ENCODE measurements at regions not wholly inside any gene's neighbourhood (a gene's known extent, or its start where the extent isn't known, plus 50 kb on each side); places are given as distances from the start of the nearest gene placed in this dataset.

GRCh38 chr21:25428537-25428936, 178.7 kb downstream of the MRPL39 start:
- DNase-seq (peak; percentile 21), ATAC-seq (ENCODE audit: low read depth) (no peak)
- ChIA-PET CTCF (interaction anchor here (0.9 kb wide), 1 partner anchor 8 kb away, joined by 3 read pairs; no protein-coding TSS in a partner anchor), POLR2A (no interaction called here)
- Histone ChIP-seq H3K9ac (ENCODE audit: low read length) (no peak overlapping the region), H2AFZ (ENCODE audit: insufficient read depth, low read depth, low read length, poor library complexity, severe bottlenecking) (no peak overlapping the region), H3K4me3 (ENCODE audit: control extremely low read depth in 1 of 5, extremely low read depth in 1 of 5, insufficient read depth in 1 of 5, low read depth in 2 of 5, low read length in 4 of 5) (no peak overlapping the region), H3K27ac (ENCODE audit: low read length in 2 of 2) (peak overlapping the region in 1 of 2 donors; percentile 35), H3K27me3 (replicated peaks in 1 of 4; ENCODE audit: control extremely low read depth in 1 of 4, control insufficient read depth in 3 of 4, insufficient read depth in 4 of 4, low read length in 3 of 4) (no peaks in the 10 kb centered on the region), H3K36me3 (replicated peaks in 1 of 2; ENCODE audit: control extremely low read depth in 1 of 2, control insufficient read depth in 1 of 2, extremely low read depth in 1 of 2, insufficient read depth in 2 of 2, low read length in 1 of 2) (no peaks in the 10 kb centered on the region), H3K4me2 (replicated peaks; ENCODE audit: low read depth, low read length, poor library complexity, severe bottlenecking) (peak overlapping the region; percentile 10), H3K4me1 (ENCODE audit: control insufficient read depth in 2 of 2, insufficient read depth in 2 of 2, low read length in 2 of 2) (peaks cover 16 to 29% of the 10 kb centered on the region in 2 donors), H3K9me3 (ENCODE audit: control extremely low read depth in 1 of 3, control insufficient read depth in 2 of 3, insufficient read depth in 1 of 3, low read length in 2 of 3) (peaks cover 0 to 4% (median 0%) of the 10 kb centered on the region in 3 donors), H3K79me2 (ENCODE audit: control insufficient read depth, insufficient read depth, low read length) (no peaks in the 10 kb centered on the region), H4K20me1 (ENCODE audit: control insufficient read depth, insufficient read depth, low read length, poor library complexity, severe bottlenecking) (no peaks in the 10 kb centered on the region)
- Mint-ChIP-seq H3K4me3 (no peak overlapping the region), H3K4me1 (peaks cover 38% of the 10 kb centered on the region), H3K9me3 (ENCODE audit: insufficient read depth) (no peaks in the 10 kb centered on the region), H3K27me3 (no peaks in the 10 kb centered on the region), H3K27ac (no peak overlapping the region)
- TF ChIP-seq EZH2 (IDR thresholded peaks at IDR 0.05; ENCODE audit: borderline replicate concordance, insufficient read depth, low read depth, low read length, poor library complexity, severe bottlenecking) (no peak), CTCF (IDR thresholded peaks at IDR 0.05) (no peak)
- intact Hi-C loops (cut with micrococcal nuclease), result loop anchor here (10.0 kb wide), 1 partner anchor 306 kb away; the partner anchor contains the start of genes ATP5PF and GABPA

DNA sequence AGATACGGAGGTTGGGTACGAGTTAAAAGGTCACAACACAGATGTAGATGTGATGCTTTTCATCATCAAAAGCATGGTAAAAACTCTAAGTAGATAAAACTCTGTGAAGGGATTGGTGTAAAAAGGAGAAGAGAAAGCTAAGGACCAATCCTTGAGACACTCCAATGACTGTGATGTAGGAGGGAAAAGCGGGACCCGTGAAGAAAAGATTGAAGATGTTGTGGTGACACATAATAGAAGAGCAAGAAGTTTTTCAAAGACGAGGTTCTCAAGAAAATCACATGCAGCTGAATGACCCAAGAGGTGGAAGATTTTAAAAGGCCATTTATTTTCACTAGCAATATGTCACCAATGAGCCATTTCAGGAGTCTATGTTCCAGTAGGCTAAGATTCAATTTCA, 179.5 kb downstream of the MRPL39 start:
- intact Hi-C loops (cut with micrococcal nuclease), result loop anchor here (10.0 kb wide), 1 partner anchor 307 kb away; the partner anchor contains the start of genes ATP5PF and GABPA

More for the DNA sequence above, 179.5 kb downstream of the MRPL39 start:
- peaks cover 43% of the 10 kb centered on the region for H3K4me1 Mint-ChIP-seq
- Histone ChIP-seq H3K9me3 (ENCODE audit: control extremely low read depth in 1 of 3, control insufficient read depth in 2 of 3, insufficient read depth in 1 of 3, low read length in 2 of 3) (peaks cover 0 to 4% (median 0%) of the 10 kb centered on the region in 3 donors), H3K9ac (ENCODE audit: low read length) (no peak overlapping the region), H3K79me2 (ENCODE audit: control insufficient read depth, insufficient read depth, low read length) (no peaks in the 10 kb centered on the region), H3K27ac (ENCODE audit: low read length in 2 of 2) (no peak overlapping the region), H3K4me3 (ENCODE audit: control extremely low read depth in 1 of 5, extremely low read depth in 1 of 5, insufficient read depth in 1 of 5, low read depth in 2 of 5, low read length in 4 of 5) (no peak overlapping the region), H4K20me1 (ENCODE audit: control insufficient read depth, insufficient read depth, low read length, poor library complexity, severe bottlenecking) (no peaks in the 10 kb centered on the region), H3K4me1 (ENCODE audit: control insufficient read depth in 2 of 2, insufficient read depth in 2 of 2, low read length in 2 of 2) (peaks cover 21 to 35% of the 10 kb centered on the region in 2 donors), H3K4me2 (replicated peaks; ENCODE audit: low read depth, low read length, poor library complexity, severe bottlenecking) (no peak overlapping the region), H3K36me3 (replicated peaks in 1 of 2; ENCODE audit: control extremely low read depth in 1 of 2, control insufficient read depth in 1 of 2, extremely low read depth in 1 of 2, insufficient read depth in 2 of 2, low read length in 1 of 2) (no peaks in the 10 kb centered on the region), H3K27me3 (replicated peaks in 1 of 4; ENCODE audit: control extremely low read depth in 1 of 4, control insufficient read depth in 3 of 4, insufficient read depth in 4 of 4, low read length in 3 of 4) (no peaks in the 10 kb centered on the region), H2AFZ (ENCODE audit: insufficient read depth, low read depth, low read length, poor library complexity, severe bottlenecking) (no peak overlapping the region)
- H3K9me3 Mint-ChIP-seq (ENCODE audit: insufficient read depth), result no peaks in the 10 kb centered on the region
- H3K27me3 Mint-ChIP-seq, result no peaks in the 10 kb centered on the region
- peak overlapping the region; percentile 65 for H3K27ac Mint-ChIP-seq
- DNase-seq, result no peak
- ATAC-seq (ENCODE audit: low read depth), result no peak
- WGBS (ENCODE audit: insufficient coverage), result 91% methylated on average over 4 of the region's 5 CpGs
- TF ChIP-seq EZH2 (IDR thresholded peaks at IDR 0.05; ENCODE audit: borderline replicate concordance, insufficient read depth, low read depth, low read length, poor library complexity, severe bottlenecking), result no peak
- TF ChIP-seq CTCF (IDR thresholded peaks at IDR 0.05), result no peak
- ChIA-PET POLR2A (no interaction called here), CTCF (no interaction called here)
- no peak overlapping the region for H3K4me3 Mint-ChIP-seq

All from B cell (primary cell).